Esophagus muscularis mucosa (tissue), 4 donors: ENCODE measurements at regions not wholly inside any gene's neighbourhood (a gene's known extent, or its start where the extent isn't known, plus 50 kb on each side); places are given as distances from the start of the nearest gene placed in this dataset.
A peak's percentile ranks its signal among the peaks of the same experiment; 100 is the strongest.

Experiments
- DNase-seq: peaks from one replicate; pipeline ENCODE4 v3.0.0-alpha.2; 2017; ENCODE audit errors: extremely low spot score
- H3K27ac ChIP-seq, 4 donors: fragments of 200-600 bp; sonication (generic); replicated peaks in 1 of 4; 1 replicate in 3 of 4; 2 replicates in 1 of 4; pipeline ENCODE4 v1.5.1; 2016 to 2019; ENCODE audit warnings: mild to moderate bottlenecking in 1 of 4
- H3K27me3 ChIP-seq, 4 donors: fragments of 200-600 bp; sonication (generic); one replicate each; pipeline versions ENCODE4 v1.5.1 to v1.6.0; 2016 to 2019
- H3K36me3 ChIP-seq, 4 donors: fragments of 200-600 bp; sonication (generic); one replicate each; pipeline ENCODE4 v1.5.1; 2016 to 2019
- H3K4me1 ChIP-seq, 4 donors: fragments of 200-600 bp; sonication (generic); one replicate each; pipeline ENCODE4 v1.5.1; 2016 to 2019
- H3K4me3 ChIP-seq, 4 donors: fragments of 200-600 bp; sonication (generic); 1 replicate in 2 of 4; 2 replicates in 2 of 4; pipeline ENCODE4 v1.5.1; 2016 to 2019; ENCODE audit warnings: mild to moderate bottlenecking in 4 of 4, moderate library complexity in 1 of 4
- H3K9me3 ChIP-seq, 4 donors: fragments of 200-600 bp; sonication (generic); 1 replicate in 3 of 4; 2 replicates in 1 of 4; pipeline ENCODE4 v1.5.1; 2016 to 2019
- CTCF ChIP-seq, 3 experiments: fragments of 200-600 bp in 2 of 3; fragments of 450-650 bp in 1 of 3; sonication (generic) in 2 of 3; IDR thresholded peaks; one replicate each; pipeline ENCODE4 v1.5.1; 2017 to 2019; ENCODE audit warnings: antibody characterized with exemption in 3 of 3, mild to moderate bottlenecking in 2 of 3, moderate library complexity in 1 of 3
- EP300 ChIP-seq: sonication (generic); formaldehyde crosslinking; IDR thresholded peaks from one replicate; pipeline ENCODE4 v1.6.1; 2017; ENCODE audit warnings: antibody characterized with exemption
- POLR2A ChIP-seq: fragments of 450-650 bp; IDR thresholded peaks from one replicate; pipeline ENCODE4 v1.6.1; 2017; ENCODE audit warnings: antibody characterized with exemption, moderate library complexity, mild to moderate bottlenecking, low read depth
- POLR2AphosphoS5 ChIP-seq, 2 donors: sonication (generic); formaldehyde crosslinking; IDR thresholded peaks; one replicate each; pipeline ENCODE4 v1.6.1; 2017; ENCODE audit warnings: antibody characterized with exemption in 2 of 2
- WGBS: methylation state at CpG from one replicate; pipeline ENCODE4 v1.1.5; 2018; 5-methylcytosine and 5-hydroxymethylcytosine counted together
- intact Hi-C: fragments of 100-400 bp; cut with DNase I; formaldehyde crosslinking; loops from one replicate; pipeline ENCODE4 v1.15.1; 2023

GRCh38 chr12:58656254-58657009, 263.9 kb downstream of the LRIG3 start:
- TF ChIP-seq CTCF (IDR thresholded peaks at IDR 0.05) (no peak), EP300 (no peak)
- peak; percentile 78 for DNase-seq
- Histone ChIP-seq H3K27me3 (no peaks in the 10 kb centered on the region), H3K36me3 (no peaks in the 10 kb centered on the region), H3K9me3 (peaks cover 0 to 4% (median 0%) of the 10 kb centered on the region in 4 donors), H3K27ac (no peak overlapping the region), H3K4me1 (no peaks in the 10 kb centered on the region), H3K4me3 (no peak overlapping the region)
- intact Hi-C loops, result no loop called here
- 100% methylated on average over 2 of the region's 3 CpGs for WGBS

- no peak overlapping the region for H3K4me3 ChIP-seq
- TF ChIP-seq POLR2AphosphoS5 (IDR thresholded peaks at IDR 0.05), result no peak
- no peak for TF ChIP-seq EP300
- TF ChIP-seq POLR2A, result no peak
- TF ChIP-seq CTCF (IDR thresholded peaks at IDR 0.05), result no peak
- H3K27me3 ChIP-seq, result no peaks in the 10 kb centered on the region
- no peak for DNase-seq
- no peak overlapping the region for H3K27ac ChIP-seq
- H3K4me1 ChIP-seq, result no peaks in the 10 kb centered on the region
- 37% methylated on average over 1 of the region's 1 CpG for WGBS
- H3K36me3 ChIP-seq, result no peaks in the 10 kb centered on the region
- intact Hi-C loops, result no loop called here
- H3K9me3 ChIP-seq, result peaks cover 0 to 4% (median 0%) of the 10 kb centered on the region in 4 donors
These were observed 263.1 kb downstream of the LRIG3 start for GRCh38 chr12:58657190-58657589.

GRCh38 chr12:58665375-58665774, 254.9 kb downstream of the LRIG3 start:
- DNase-seq, result no peak
- Histone ChIP-seq H3K27me3 (no peaks in the 10 kb centered on the region), H3K4me1 (no peaks in the 10 kb centered on the region), H3K9me3 (no peaks in the 10 kb centered on the region), H3K27ac (no peak overlapping the region), H3K4me3 (no peak overlapping the region), H3K36me3 (no peaks in the 10 kb centered on the region)
- WGBS, result 76% methylated on average over 2 of the region's 2 CpGs
- intact Hi-C loops, result no loop called here
- TF ChIP-seq POLR2A (no peak), EP300 (no peak), CTCF (IDR thresholded peaks at IDR 0.05) (no peak), POLR2AphosphoS5 (IDR thresholded peaks at IDR 0.05) (no peak)

GRCh38 chr12:58668233-58668632, 252.1 kb downstream of the LRIG3 start:
- DNase-seq, result no peak
- 84% methylated on average over 3 of the region's 3 CpGs for WGBS
- Histone ChIP-seq H3K4me3 (no peak overlapping the region), H3K27ac (no peak overlapping the region), H3K9me3 (no peaks in the 10 kb centered on the region), H3K4me1 (no peaks in the 10 kb centered on the region), H3K36me3 (no peaks in the 10 kb centered on the region), H3K27me3 (no peaks in the 10 kb centered on the region)
- intact Hi-C loops, result no loop called here
- no peak for TF ChIP-seq POLR2AphosphoS5 (IDR thresholded peaks at IDR 0.05)
- TF ChIP-seq CTCF (IDR thresholded peaks at IDR 0.05), result no peak
- no peak for TF ChIP-seq POLR2A
- TF ChIP-seq EP300, result no peak

- H3K4me1 ChIP-seq, result no peaks in the 10 kb centered on the region
- WGBS, result 86% methylated on average over 1 of the region's 1 CpG
- H3K27me3 ChIP-seq, result no peaks in the 10 kb centered on the region
- no peaks in the 10 kb centered on the region for H3K9me3 ChIP-seq
- TF ChIP-seq POLR2A, result no peak
- no peak for TF ChIP-seq EP300
- no peak for TF ChIP-seq POLR2AphosphoS5 (IDR thresholded peaks at IDR 0.05)
- TF ChIP-seq CTCF (IDR thresholded peaks at IDR 0.05), result no peak
- DNase-seq, result no peak
- no peak overlapping the region for H3K27ac ChIP-seq
- H3K4me3 ChIP-seq, result no peak overlapping the region
- no peaks in the 10 kb centered on the region for H3K36me3 ChIP-seq
- intact Hi-C loops, result no loop called here
These were observed 251.4 kb downstream of the LRIG3 start for GRCh38 chr12:58668871-58669270.
